A673 (cell line): ENCODE measurements at regions not wholly inside any gene's neighbourhood (a gene's known extent, or its start where the extent isn't known, plus 50 kb on each side); places are given as distances from the start of the nearest gene placed in this dataset.

Source experiments
- BruUV-seq: library from RNA; stranded (reverse); fragments of 400-500 nt; replicated peaks from 2 replicates; lab custom pipeline; 2021; lab: Mats Ljungman, UMichigan
- CTCF ChIA-PET: fragments of 300-600 bp; sonication (Branson Sonifier 250); formaldehyde crosslinking; loops from one replicate; lab custom pipeline; 2022; ENCODE audit warnings: antibody characterized with exemption; lab: Charles Lee
- POLR2A ChIA-PET: fragments of 300-600 bp; sonication (Branson Sonifier 250); formaldehyde crosslinking; loops from one replicate; lab custom pipeline; 2022; ENCODE audit warnings: antibody characterized with exemption; ENCODE audit not compliant: low non-redundant PET; lab: Charles Lee
- DNase-seq: peaks from one replicate; pipeline ENCODE4 v3.0.0-alpha.2; 2015; ENCODE audit warnings: low spot score
- H3K27ac ChIP-seq: fragments of 200-600 bp; sonication (generic); 2 replicates; pipeline ENCODE4 v1.5.1; 2016; ENCODE audit warnings: mixed run types, low read depth, mild to moderate bottlenecking, mixed read lengths, antibody characterized with exemption, low read length; ENCODE audit not compliant: poor library complexity, severe bottlenecking
- H3K27me3 ChIP-seq: fragments of 200-600 bp; sonication (generic); replicated peaks from 2 replicates; pipeline ENCODE4 v1.6.1; 2017; ENCODE audit warnings: mixed run types, low read depth, mild to moderate bottlenecking, mixed read lengths, antibody characterized with exemption, low read length; ENCODE audit not compliant: insufficient read depth, poor library complexity
- H3K36me3 ChIP-seq: fragments of 200-600 bp; sonication (generic); 2 replicates; pipeline ENCODE4 v1.6.1; 2016; ENCODE audit warnings: mixed run types, mild to moderate bottlenecking, mixed read lengths, antibody characterized with exemption, low read length; ENCODE audit not compliant: insufficient read depth, poor library complexity, severe bottlenecking
- H3K4me1 ChIP-seq: fragments of 200-600 bp; sonication (generic); 2 replicates; pipeline ENCODE4 v1.6.1; 2017; ENCODE audit warnings: mixed run types, mild to moderate bottlenecking, mixed read lengths, antibody characterized with exemption, low read length; ENCODE audit not compliant: insufficient read depth, poor library complexity, severe bottlenecking
- H3K4me3 ChIP-seq: fragments of 200-600 bp; sonication (generic); 2 replicates; pipeline ENCODE4 v1.5.1; 2016; ENCODE audit warnings: low read depth, mixed run types, mild to moderate bottlenecking, mixed read lengths, low read length; ENCODE audit not compliant: poor library complexity, severe bottlenecking
- H3K9me3 ChIP-seq: fragments of 200-600 bp; sonication (generic); 2 replicates; pipeline ENCODE4 v1.6.1; 2016; ENCODE audit warnings: mixed run types, low read depth, mild to moderate bottlenecking, mixed read lengths, antibody characterized with exemption, low read length; ENCODE audit not compliant: poor library complexity, severe bottlenecking
- EZH2 ChIP-seq: fragments of 200-600 bp; sonication (generic); IDR thresholded peaks from 2 replicates; pipeline ENCODE4 v1.6.1; 2017; ENCODE audit warnings: borderline replicate concordance, low read depth, mild to moderate bottlenecking, mixed read lengths, antibody characterized with exemption, low read length; ENCODE audit not compliant: poor library complexity, severe bottlenecking
- intact Hi-C: fragments of 100-400 bp; cut with micrococcal nuclease; formaldehyde crosslinking; loops from one replicate; pipeline ENCODE4 v1.10.0; 2022; ENCODE audit not compliant: unreplicated experiment
- TF ChIP-seq, protein P1 (sequence below): fragments of 300-800, 200-600 bp; sonication (generic); conservative IDR thresholded peaks from 2 replicates; pipeline ENCODE4 v1.5.1; 2017; ENCODE audit warnings: low read depth, mild to moderate bottlenecking, antibody characterized with exemption, low read length, moderate library complexity, mixed read lengths

DNA sequence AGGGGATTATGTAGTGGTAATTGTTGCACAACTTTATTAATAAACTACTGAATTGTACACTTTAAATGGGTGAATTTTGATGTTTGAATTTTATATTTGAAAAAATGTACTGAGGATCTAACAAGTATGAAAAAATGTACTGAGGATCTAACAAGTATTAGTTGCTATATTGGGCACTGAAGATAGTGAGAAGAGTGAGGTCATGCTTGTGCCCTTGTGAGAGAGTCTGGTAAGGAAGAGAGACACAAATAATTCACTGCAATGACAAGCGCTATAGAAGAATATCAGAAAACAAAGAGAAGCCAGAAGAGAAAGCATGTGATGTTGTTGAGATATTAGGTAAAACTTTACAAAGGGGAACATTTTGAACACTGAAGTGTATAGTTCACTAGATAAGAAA is 137.6 kb downstream of the DTWD1 start:
- Histone ChIP-seq H3K4me3 (no peak overlapping the region), H3K27ac (no peak overlapping the region), H3K9me3 (peaks cover 15% of the 10 kb centered on the region), H3K27me3 (no peaks in the 10 kb centered on the region), H3K4me1 (no peaks in the 10 kb centered on the region), H3K36me3 (no peaks in the 10 kb centered on the region)
- BruUV-seq, result no TSS peak
- intact Hi-C loops, result no loop called here
- CTCF ChIA-PET, result no interaction called here
- POLR2A ChIA-PET, result no interaction called here
- TF ChIP-seq, protein P1, sequence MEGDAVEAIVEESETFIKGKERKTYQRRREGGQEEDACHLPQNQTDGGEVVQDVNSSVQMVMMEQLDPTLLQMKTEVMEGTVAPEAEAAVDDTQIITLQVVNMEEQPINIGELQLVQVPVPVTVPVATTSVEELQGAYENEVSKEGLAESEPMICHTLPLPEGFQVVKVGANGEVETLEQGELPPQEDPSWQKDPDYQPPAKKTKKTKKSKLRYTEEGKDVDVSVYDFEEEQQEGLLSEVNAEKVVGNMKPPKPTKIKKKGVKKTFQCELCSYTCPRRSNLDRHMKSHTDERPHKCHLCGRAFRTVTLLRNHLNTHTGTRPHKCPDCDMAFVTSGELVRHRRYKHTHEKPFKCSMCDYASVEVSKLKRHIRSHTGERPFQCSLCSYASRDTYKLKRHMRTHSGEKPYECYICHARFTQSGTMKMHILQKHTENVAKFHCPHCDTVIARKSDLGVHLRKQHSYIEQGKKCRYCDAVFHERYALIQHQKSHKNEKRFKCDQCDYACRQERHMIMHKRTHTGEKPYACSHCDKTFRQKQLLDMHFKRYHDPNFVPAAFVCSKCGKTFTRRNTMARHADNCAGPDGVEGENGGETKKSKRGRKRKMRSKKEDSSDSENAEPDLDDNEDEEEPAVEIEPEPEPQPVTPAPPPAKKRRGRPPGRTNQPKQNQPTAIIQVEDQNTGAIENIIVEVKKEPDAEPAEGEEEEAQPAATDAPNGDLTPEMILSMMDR, result no peak
- no peak for TF ChIP-seq EZH2
- no peak for DNase-seq

DNA sequence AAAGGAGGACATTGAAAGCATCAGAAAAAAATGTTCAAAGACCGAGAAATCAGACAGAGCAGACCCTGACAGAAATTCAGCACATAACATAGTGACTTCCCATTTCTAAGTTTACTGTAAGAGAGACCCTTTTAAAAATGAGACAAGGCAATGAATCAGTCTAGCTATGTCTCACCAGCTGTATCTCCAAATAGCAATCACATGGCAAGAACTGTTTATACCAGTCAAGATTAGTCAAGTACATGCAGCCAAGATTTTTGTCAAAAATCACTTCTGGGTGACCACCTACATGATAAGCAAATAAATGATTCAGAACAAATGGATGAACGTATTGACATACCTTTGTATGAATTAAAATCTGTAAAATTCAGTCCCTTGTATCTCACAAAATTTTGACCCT is 138.0 kb downstream of the DTWD1 start:
- H3K27me3 ChIP-seq, result no peaks in the 10 kb centered on the region
- H3K27ac ChIP-seq, result no peak overlapping the region
- H3K9me3 ChIP-seq, result peaks cover 15% of the 10 kb centered on the region
- ChIA-PET CTCF (no interaction called here), POLR2A (no interaction called here)
- no peaks in the 10 kb centered on the region for H3K4me1 ChIP-seq
- no peak for DNase-seq
- TF ChIP-seq, protein P1, result no peak
- TF ChIP-seq EZH2, result no peak
- no peak overlapping the region for H3K4me3 ChIP-seq
- no TSS peak for BruUV-seq
- H3K36me3 ChIP-seq, result no peaks in the 10 kb centered on the region
- intact Hi-C loops, result no loop called here

DNA sequence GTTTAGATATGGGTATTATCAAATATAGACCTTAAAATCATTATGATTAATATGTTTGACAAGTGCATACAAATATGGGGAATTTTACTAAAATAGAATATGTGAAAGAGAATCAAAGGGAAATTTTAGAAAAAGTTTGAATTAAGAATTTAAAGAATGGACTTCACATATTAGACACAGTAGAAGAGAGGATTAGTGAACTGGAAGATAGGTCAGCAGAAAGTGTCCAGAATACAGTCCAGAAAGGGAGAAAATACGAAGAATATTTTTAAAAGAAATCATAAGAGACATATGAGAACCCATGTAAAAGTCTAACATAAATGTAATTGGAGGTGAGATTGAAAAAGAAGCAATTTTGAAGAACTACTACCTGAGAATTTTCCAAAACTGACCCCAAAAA is 139.9 kb downstream of the DTWD1 start:
- no TSS peak for BruUV-seq
- TF ChIP-seq, protein P1, result no peak
- no peak for TF ChIP-seq EZH2
- DNase-seq, result no peak
- peaks cover 21% of the 10 kb centered on the region for H3K9me3 ChIP-seq
- CTCF ChIA-PET, result no interaction called here
- no peaks in the 10 kb centered on the region for H3K27me3 ChIP-seq
- H3K4me1 ChIP-seq, result no peaks in the 10 kb centered on the region
- H3K27ac ChIP-seq, result no peak overlapping the region
- POLR2A ChIA-PET, result no interaction called here
- H3K4me3 ChIP-seq, result no peak overlapping the region
- intact Hi-C loops, result no loop called here
- H3K36me3 ChIP-seq, result no peaks in the 10 kb centered on the region

DNA sequence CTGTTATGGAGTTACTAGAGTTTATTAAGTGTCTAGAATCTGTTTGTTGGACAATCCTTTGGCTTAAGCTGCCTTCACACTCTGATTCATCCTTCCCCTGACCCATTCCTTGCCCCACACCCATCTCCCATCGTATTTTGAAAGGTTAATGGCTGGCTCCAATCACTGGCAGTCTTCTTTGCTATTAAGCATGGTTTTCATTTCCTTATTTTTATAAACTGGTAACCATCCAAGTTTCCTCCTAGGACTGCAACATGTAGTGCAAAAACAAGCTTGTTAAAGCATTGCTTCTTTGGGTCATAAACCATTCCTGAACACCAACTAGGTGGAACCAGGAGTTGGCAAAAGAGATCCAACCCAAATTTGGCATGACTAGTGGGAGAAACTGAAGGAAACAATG is 148.4 kb downstream of the DTWD1 start:
- H3K36me3 ChIP-seq, result no peaks in the 10 kb centered on the region

More for the DNA sequence above, 148.4 kb downstream of the DTWD1 start:
- no peaks in the 10 kb centered on the region for H3K27me3 ChIP-seq
- intact Hi-C loops, result no loop called here
- H3K4me1 ChIP-seq, result no peaks in the 10 kb centered on the region
- TF ChIP-seq EZH2, result no peak
- TF ChIP-seq, protein P1, result no peak
- POLR2A ChIA-PET, result no interaction called here
- H3K4me3 ChIP-seq, result no peak overlapping the region
- DNase-seq, result no peak
- BruUV-seq, result no TSS peak
- no peak overlapping the region for H3K27ac ChIP-seq
- H3K9me3 ChIP-seq, result peaks cover 6% of the 10 kb centered on the region
- CTCF ChIA-PET, result no interaction called here
